Stimulated activated CD4-positive, alpha-beta T cell treated with anti-CD3 and anti-CD28 coated beads, Interleukin-12 subunit alpha, Interleukin-12 subunit beta, amount 100 ng/mL, for 48 hours (primary cell): ENCODE measurements at regions not wholly inside any gene's neighbourhood (a gene's known extent, or its start where the extent isn't known, plus 50 kb on each side); places are given as distances from the start of the nearest gene placed in this dataset.
"Not testable (repeated sequence)": the region's sequence is repeated elsewhere in the genome, so short reads cannot be mapped to it uniquely, and the experiment has no call there.

Source experiments
- DNase-seq, 3 donors: peaks; one replicate each; pipeline ENCODE4 v3.0.0-alpha.2; 2020; ENCODE audit warnings: low read depth in 2 of 3, low spot score in 1 of 3

DNA sequence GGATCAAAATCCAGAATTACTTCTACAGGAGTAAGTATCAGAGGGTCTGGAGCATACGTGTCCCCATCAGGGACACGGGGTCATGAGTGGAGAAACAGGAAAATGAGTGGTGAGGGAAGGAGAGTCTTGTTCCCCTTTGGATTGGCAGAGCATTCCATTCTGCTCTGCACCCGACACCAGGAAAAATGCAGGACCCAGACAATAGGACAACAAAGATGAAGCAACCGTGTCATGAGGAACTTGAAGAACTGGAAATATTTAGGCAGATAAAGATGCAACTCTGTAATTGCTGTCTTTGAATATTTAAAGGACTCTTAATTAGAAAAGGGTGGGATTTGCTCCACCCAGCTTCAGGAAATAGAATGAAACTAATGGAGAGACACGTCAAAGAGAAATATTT, 89.0 kb upstream of the BLID start:
- no peak for DNase-seq

DNA sequence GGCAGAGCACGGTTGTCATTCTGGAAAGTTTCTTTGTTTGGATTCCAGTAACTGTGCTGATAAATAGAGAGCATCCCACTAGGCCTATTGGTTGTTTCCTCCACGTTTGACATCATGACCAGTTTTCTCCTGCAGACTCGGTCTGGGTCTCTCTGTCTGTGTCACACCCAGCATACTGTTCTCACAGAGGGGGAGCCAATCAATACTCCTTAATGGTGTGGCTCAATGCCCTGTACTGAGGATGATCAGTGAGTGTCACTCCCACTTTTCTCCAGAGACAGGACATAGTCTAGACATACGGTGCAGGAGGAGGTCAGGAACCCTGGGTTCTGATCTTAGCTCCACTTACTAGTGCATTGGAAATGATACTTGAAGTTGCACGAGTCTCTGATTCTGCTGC, 88.2 kb upstream of the BLID start:
- no peak for DNase-seq

DNA sequence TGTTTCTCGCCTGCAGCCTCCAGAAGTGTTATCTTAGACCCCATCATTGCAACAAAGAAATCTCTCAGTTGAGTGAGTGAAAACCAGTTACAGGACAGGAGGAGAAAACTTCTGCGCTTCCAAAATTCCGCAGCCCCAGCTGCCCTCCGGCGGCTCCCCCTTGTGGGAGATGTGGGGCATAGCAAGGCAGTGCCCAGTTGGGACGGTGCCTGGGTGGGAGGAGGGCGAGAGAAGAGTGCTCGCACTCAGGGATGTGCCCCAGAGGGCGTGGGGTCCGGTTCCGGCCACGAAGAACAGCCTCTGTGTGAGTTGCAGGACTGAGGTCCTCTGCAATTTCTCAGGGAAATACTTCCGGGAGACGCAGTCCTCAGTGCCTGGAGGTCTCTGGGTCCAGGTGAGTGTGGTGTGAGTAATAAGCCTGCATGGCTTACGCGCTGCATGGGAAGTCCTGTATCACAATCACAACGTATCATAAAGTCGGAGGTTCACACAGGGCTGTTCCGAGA, 87.0 kb upstream of the BLID start:
- DNase-seq = peak; percentile 18 to 49 (median 24)

DNA sequence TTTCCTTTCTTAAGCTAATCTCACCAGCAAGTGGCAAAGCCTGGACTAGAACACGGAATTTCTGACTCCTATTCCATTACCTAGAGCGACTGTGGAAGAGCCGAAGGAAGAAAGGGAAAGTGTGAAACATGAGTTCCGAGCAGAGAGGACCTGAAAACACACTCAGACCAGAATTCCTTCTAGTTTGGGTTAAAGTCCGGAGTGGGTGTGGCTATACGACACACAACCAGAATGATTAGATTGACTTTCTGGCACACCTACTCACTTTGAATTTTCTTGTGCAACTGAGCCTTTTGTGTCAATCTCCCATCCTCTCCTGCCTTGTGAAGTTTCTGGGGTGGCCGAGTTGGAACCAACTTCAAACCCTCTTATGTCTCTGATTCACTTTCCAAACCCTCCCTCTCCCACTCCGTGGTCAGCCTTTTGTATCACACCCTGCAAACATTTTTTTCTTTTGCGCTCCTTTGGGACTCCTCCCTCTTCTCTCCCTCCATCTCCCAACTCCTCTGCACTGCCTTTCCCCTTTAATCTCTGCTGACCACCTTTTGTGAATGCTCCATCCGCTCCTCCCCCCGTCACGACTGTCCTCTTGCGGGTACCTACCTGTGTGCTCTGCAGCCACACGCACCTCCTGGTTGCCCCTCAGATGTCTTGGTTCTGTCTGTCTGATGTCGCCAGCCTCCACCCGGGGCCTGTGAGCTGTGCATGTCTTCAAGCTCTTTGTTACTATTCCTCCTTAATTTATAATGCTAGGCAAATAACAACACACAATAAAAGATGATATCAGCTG, 86.3 kb upstream of the BLID start:
- DNase-seq = no peak

DNA sequence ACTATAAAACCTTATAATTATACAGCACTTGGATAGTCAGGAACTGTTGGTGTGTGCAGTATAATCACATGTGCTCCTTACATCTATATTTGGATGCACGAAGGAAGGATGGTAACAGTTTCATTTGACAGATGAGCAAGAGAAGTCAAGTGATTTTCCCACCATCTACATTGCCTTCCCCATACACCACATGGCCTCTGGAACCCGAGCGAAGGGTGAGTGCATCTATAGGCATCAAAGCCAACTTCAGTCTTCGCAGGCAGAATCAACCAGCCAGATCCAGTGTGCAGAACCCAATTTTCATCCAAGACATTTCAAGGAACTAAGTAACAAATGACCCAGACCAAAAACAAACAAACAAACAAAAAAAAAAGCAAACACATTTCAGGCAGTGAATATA, 85.1 kb upstream of the BLID start:
- no peak for DNase-seq

DNA sequence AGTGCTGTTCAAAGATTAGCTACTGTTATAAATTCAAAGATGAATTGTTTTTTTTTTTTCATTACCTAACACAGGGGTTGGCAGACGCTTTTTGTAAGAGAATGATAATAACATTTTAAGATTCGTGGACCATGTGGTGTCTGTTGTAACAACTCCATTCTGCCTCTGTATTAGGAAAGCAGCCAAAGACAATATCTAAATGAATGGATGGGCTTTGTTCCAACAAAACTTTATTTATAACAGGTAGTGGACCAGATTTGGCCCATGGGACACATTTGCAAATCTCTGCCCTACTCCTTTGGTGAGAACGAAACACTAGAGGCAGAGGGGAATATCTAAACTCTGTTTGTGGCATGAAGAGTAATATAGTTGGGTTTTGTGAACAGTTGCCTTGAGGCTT, 83.6 kb upstream of the BLID start:
- no peak for DNase-seq

DNA sequence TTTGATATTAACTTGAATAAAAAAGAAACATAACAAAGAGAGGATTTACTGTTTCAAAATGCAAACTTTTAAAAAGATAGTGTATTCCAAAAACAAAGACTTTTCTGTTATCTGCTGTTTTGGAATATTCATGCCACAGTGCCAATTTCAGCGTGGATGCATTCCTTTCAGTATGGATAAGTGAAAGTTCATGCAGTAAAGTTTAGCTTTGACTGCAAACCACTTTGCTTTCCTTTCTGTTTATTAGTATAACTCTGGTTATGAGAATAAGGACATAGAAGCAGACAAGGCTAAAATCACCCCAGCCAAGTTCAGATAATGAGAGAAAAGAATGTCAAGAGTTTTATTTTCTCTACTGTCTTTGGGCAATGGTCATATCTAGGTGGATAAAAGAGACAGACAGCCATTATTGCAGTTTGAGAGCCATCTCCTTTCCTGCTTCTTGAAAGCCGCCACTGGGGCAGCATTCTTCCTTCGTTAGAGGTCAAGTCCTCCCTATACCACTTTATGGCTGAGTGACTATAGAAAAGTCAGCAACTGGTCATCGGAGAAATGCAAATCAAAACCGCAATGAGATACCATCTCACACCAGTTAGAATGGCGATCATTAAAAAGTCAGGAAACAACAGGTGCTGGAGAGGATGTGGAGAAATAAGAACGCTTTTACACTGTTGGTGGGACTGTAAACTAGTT, 82.4 kb upstream of the BLID start:
- DNase-seq = no peak

DNA sequence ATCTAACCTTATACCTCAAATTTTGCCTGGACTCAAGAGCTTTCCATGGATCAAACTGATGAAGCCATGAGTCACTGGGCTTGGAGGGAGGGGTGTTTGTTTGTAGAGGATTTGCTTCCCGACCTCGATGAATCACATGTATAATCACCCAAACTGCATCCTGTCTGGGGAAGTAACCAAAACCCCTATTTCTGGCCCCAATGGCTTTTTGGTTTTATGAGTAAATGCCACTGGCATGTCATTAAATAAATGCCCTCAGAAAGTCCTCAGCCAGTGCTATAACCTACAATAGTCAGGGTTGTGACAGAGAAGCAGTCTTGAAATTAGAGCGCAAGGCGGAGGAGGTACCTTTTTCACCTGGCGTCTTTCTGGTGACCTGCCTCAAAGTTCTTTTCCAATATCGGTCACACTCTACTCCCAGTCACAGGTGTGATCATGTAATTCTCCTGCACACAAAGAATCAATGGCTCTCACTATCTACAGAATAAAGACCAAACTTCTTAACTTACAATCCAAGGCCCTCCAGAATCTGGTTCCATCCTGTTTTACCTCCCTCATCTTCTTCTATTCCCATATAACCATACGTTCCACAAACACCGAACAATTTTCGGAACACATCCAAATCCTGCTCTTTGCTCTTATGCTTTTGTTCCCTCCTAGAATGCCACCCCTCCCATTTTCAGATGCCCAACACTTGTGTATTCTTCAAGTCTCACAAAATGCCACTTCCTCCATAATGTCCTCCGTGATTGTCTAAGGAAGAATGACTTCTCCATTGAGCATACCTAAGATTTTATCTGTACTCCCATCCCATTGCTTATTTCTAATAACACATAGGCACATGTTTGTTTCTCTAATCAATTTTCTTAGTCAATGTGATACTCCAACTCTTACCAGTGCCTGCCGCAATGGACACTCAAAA, 81.3 kb upstream of the BLID start:
- no peak for DNase-seq

DNA sequence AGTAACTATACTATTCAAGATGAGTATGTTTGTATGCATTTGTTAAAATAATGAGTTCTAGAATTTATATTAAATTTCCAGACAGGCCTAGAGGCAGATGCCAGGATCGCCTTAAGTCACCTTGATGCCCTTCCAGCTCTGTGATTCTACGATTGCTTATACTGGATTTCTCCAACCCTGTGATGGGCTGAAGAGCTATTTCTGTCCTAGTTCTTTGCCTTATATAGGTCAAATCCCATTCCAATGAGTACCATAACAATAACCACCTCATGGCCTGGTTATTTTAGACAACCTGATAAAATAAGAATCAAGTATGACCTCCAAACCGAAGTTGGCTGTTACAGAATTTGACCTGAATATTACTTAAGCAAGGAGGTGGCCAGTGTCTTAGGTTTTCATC, 79.8 kb upstream of the BLID start:
- no peak for DNase-seq

DNA sequence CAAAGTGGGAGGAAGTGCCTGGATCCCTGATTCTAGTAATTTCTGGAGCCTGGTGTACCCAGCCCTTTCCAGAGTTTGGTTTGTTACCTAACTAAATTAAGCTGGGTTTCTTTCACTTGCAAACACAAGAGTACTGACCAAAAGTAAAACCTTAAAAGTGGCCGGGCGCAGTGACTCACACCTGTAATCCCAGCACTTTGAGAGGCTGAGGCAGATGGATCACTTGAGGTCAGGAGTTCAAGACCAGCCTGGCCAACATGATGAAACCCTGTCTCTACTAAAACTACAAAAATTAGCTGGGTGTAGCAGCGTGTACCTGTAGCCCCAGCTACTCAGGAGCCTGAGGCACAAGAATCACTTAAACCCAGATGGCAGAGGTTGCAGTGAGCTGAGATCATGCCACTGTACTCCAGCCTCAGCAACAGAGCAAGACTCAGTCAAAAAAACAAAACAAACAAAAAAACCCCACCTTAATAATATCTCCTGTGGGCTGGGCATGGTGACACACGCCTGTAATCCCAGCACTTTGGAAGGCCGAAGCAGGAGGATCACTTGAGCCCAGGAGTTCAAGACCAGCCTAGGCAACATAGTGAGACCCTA, 78.0 kb upstream of the BLID start:
- not testable (repeated sequence) for DNase-seq

DNA sequence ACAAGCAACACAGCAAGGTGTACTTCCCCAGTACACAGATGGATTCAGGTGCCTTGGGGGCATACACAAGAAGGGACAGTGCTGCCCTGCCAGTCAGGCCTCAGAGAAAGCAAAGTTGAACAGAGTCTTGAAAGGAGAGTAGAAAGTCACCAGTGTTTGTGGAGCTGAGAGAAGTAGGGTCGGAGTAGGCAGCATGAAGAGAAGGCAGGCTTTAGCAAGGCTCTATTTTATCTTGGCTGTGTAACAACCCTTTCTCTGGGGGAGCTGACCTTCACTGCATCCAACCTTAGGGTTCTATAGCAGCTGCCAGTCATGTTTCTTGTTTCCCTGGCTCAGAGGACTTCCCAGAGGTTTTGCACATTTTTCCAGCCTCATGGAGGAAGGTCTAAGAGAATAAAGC, 77.4 kb upstream of the BLID start:
- no peak for DNase-seq

DNA sequence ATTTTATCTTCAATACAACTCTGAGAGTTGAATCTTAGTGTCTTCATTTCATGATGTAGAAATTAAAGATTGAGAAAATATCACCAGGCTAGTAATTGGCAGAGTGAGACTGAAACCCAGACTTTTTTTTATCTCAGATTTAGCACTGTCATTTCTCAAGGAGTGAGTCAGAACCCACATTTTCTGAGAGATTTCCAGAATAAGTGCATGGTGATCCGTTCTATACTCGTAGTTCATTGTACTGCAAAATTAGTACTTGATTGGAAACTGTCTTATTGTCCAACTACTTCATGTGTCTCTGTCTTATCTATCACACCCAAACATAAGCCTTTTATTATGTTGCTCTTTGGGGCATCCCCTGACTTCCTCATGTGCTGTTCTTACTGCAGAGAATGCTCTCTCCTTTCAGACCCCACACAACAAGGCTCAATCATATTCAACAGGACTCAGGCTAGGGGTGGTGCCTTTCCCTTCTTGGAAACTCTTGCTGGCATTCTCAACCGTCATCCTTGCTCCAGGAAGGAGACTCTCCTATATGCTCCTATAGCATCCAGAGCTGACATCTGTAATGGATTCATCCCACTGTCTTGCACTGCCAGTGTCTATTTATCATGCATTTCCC, 76.7 kb upstream of the BLID start:
- DNase-seq = no peak

DNA sequence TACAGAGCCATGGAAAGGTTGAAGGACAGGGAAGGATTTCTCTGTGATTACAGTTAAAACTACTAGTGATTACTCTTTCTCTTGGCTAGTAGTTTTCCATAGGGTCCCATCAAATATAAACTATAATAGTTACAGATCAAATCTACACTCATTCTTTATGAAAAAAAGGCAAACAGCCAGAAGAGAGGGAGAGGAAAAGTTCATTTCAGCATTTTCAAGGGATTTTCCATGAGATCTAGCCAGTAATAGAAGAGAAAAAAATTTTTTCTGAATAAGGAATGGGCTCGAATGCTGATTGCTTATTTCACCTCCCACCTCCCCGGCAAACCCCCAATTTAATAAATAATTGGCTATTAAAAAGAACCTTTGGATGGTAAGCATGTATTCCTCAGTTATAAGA, 74.8 kb upstream of the BLID start:
- no peak for DNase-seq

DNA sequence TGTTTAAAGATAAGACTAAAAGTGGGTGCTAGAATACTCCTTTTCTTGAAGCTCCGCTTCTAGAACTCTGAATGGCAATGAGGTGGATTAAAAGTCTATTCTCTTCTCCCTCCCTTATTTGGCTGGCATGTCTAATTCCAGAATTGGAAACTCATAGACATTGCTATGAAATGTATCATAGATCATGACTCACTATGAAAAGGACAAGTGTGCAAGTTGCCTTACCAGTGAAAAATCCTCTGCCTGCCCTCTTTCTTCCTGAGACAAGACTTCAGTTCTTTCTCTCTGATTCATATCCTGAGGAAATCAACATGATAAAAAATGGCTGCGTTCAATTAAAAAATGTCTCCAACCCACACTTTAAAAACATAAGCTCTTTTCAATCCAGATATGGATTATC, 73.2 kb upstream of the BLID start:
- DNase-seq = no peak

DNA sequence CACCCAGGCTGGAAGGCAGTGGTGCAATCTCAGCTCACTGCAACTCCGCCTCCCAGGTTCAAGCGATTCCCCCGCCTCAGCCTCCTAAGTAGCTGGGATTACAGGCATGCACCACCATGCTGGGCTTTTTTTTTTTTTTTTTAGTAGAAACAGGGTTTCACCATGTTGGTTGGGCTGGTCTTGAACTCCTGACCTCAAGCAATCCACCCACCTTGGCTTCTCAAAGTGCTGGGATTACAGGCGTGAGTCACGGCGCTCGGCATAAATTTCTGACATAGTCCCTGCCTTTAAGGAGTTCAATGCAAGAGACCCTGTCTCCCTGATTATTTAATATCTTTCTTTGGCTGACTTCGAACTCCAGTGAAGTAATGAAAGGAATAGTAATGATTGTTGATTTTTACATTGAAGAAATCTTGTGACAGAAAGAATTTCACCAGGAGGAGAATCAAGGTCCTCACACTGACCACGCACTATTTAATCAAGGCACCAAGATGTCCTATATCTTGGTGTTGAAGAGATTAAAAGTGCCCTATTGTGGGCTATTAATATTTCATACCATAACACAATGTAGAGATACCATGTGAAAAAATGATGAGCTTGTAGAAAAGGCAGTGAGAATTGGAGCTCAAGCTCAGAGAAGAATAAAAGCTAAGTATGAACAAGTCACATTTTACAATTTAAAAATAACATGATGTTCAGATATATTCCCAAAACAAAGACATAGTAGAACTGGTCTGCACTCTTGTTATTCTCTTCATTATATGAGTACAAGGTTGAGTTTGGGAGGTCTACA, 71.6 kb upstream of the BLID start:
- DNase-seq = no peak

DNA sequence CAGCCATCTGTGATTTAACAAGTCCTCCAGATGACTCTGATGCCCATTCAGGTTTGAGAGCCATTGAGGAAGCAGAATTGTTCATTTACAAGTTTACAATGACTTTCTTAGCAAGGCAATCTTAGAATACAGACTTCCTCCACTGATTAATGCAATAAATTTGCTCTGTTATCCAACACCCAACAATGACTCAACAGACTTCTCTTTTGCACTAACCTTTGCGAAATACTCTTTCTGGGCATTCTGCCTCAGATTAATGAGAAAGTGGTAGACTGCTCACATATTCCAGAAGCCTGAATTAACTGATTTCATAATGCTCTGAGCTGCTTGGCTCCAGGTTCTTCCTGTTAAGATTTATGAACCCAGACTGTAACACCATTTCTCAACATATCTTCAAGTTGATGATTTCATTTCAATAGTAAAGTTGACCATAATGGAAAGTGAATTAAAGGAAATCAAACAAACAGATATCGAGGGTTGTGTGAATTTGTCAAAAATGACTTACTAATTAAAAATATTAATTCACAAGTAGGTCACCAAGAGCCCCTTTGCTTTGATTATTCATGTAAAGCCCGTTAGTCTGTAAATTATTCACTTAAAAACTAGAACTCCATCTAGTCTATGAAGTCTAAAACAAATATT, 70.5 kb upstream of the BLID start:
- no peak for DNase-seq

DNA sequence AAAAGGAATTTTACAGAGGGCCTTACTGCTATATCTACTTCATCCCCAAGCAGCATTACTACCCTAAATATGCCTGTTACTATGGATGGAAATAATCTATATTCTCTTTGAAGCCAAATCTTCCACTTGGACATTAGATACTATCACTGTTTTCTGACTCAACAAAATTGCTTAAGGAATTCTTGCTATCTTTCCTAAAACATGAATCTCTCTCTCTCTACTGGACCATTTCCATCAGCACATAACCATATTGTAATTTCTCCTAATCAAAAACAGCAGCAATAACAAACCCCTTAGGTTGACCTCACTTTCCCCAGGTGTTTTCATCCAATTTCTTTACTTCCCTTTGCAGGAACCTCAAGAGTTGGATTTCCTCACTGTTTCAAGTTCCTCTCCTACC, 67.9 kb upstream of the BLID start:
- no peak for DNase-seq

DNA sequence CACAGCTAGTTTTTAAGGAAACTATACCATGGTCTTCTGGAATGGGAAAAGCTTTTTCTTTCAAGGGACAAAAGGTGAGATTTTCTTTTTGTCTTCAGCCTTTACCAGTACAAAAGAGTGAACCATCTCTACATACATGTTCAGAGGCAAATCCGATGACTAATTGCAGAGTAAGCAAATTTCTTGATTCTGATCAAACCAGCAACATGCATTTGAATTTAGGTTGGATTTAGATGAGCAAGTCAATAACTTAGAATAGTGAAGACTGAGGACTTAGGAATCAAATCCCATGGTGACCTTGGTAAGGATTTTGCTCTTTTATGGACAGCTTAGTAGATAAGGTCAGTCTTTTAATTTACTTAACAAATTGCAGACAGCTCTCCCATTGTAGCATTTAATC, 65.9 kb upstream of the BLID start:
- no peak for DNase-seq

DNA sequence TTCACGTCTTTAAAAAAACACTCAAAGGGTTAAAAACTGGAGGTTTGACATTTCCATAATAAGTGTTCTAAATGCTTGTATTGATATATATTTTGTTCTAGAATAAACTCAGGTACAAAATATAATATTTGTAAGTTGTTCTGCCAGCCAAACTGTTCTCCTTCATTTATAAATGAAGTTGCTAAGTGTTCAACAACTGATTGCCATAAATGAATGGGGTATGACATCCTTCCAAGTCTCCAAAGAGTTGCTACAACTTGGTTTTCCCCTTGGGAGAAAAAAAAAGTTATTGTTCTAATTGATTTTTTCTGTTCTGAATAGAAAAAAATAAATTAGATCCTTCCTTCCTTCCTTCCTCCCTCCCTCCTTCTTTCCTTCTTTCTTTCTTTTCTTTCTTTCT, 65.4 kb upstream of the BLID start:
- DNase-seq = no peak
